ENCODE measurements at regions not wholly inside any gene's neighbourhood (a gene's known extent, or its start where the extent isn't known, plus 50 kb on each side); places are given as distances from the start of the nearest gene placed in this dataset.

DNA sequence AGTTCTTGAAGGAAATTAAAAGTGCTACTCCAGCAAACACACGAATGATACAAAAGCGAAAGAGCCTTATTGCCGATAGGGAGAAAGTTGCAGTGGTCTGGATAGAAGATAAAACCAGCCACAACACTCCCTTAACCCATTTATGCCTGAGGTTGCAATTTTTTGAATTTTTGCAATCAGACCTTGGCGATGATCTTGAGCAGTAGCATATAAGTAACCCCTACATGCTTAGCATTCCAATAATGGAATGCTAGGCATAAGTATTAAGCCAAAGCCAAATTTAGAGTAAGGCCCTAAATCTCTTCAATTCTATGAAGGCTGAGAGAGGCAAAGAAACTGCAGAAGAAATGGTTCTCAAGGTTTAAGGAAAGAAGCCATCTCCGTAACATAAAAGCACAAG lies 153.5 kb downstream of the SLC28A3 start:
- no peak for DNase-seq

DNA sequence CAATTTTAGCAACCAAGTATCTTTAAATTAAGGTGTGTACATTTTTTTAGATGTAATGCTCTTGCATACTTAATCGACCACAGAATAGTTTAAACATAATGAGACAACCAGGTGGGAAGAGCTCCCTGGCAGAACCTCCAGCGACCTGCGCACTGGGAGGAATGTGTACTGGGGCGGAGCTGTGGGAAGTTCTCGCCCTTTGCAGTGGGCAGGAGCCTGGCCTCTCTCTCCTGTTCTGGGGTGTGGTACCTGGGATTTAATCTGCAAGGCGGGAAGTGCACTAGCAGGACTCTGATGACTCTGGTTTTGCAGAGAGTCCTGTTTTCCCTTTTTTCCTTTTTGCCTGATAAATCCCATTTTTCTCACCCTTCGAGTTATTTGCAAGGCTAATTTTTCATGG lies 150.7 kb downstream of the SLC28A3 start:
- no peak for DNase-seq

- no peak for DNase-seq
Measured at GRCh38 chr9:84190411-84190810, 150.1 kb downstream of the SLC28A3 start.

GRCh38 chr9:84206801-84207370 lies 133.7 kb downstream of the SLC28A3 start:
- no peak for DNase-seq

DNA sequence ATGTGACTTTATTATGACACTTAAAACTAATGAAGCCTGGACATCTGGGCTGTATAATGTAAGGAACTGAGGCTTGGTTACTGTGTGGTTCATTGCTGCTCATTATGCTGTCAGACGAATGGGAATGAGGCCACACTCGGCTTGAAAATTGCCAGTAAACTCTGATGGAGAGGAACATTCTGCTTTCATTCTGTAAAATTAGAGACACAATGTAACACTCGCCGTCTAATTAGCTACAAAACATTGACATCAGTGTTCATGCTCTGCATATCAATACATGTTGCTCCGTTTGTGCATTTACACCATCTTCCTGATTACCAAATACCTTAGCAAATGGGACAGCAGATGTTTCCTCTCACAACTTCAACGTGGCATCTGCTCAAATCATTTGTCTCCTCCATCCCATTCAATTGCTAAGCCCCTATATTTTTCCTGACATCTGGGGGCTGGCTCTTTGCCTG lies 133.0 kb downstream of the SLC28A3 start:
- DNase-seq = no peak

GRCh38 chr9:84212246-84212645 lies 128.3 kb downstream of the SLC28A3 start:
- DNase-seq = no peak

GRCh38 chr9:84212982-84213381 lies 127.6 kb downstream of the SLC28A3 start:
- DNase-seq = no peak

- DNase-seq = no peak
Measured at GRCh38 chr9:84216151-84216550, 124.4 kb downstream of the SLC28A3 start.

DNA sequence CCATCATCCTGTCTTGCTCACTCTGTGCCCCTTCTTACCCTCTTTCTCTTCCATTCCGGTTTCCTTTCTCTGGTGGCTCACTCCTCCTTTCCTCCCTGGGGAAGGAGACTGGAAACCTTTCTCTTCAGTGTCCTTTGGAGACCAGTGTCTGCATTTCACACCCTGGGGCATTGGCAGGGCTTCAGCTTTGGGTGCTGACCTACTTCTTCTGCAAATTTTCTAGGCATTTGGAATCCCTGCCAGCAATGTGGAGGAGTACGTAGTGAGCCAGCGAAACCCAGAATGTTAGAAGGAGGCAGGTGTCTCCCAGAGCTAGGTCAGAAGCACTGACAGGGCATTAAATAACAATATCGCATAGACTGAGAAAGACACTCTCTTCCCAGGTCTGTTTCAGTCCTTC lies 122.2 kb downstream of the SLC28A3 start:
- no peak for DNase-seq

DNA sequence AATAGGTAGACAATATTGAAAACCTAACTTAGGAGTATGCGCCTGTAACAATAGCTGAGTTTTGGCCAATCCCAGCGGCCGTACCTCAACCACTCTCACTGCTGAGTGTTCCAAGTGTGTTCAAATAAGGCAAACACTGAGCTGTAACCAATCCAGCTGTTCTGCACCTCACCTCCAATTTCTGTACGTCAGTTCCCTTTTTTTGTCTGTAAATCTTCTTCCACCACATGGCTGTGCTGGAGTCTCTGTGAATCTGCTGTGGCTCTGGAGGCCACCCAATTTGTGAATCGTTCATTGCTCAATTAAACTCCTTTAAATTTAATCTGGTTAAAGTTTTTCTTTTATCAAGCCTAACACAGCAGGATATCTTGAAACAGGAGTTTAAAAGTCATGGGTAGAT lies 116.3 kb downstream of the SLC28A3 start:
- DNase-seq = no peak

Data from COR-L47 (cell line).